Stomach (tissue), 8 donors: ENCODE measurements at regions not wholly inside any gene's neighbourhood (a gene's known extent, or its start where the extent isn't known, plus 50 kb on each side); places are given as distances from the start of the nearest gene placed in this dataset.

ENCODE experiments used
- DNase-seq, 2 donors: peaks; one replicate each; pipeline versions ENCODE4 v3.0.0 to v3.0.0-alpha.2; 2013 to 2019
- H3K27ac ChIP-seq, 5 donors: fragments of 200-600 bp in 4 of 5; sonication (generic) in 4 of 5; one replicate each; pipeline ENCODE4 v1.5.1; 2013 to 2019; ENCODE audit warnings: mild to moderate bottlenecking in 1 of 5, moderate library complexity in 1 of 5
- H3K27me3 ChIP-seq, 3 donors: fragments of 200-600 bp; sonication (generic); one replicate each; pipeline ENCODE4 v1.5.1; 2017 to 2019; ENCODE audit warnings: mixed run types in 1 of 3
- H3K36me3 ChIP-seq, 4 donors: fragments of 200-600 bp; sonication (generic); 1 replicate in 3 of 4; 2 replicates in 1 of 4; pipeline ENCODE4 v1.5.1; 2016 to 2019
- H3K4me1 ChIP-seq, 4 donors: fragments of 200-600 bp; sonication (generic); one replicate each; pipeline ENCODE4 v1.5.1; 2016 to 2019
- H3K4me3 ChIP-seq, 4 donors: fragments of 200-600 bp; sonication (generic) in 3 of 4; one replicate each; pipeline ENCODE4 v1.5.1; 2016 to 2019; ENCODE audit warnings: mild to moderate bottlenecking in 1 of 4
- H3K9me3 ChIP-seq, 4 donors: fragments of 200-600 bp; sonication (generic); one replicate each; pipeline ENCODE4 v1.5.1; 2016 to 2019
- CTCF ChIP-seq, 7 experiments: fragments of 450-650 bp in 4 of 7; fragments of 200-600 bp in 3 of 7; sonication (generic) in 3 of 7; IDR thresholded peaks; one replicate each; pipeline ENCODE4 v1.5.1; 2016 to 2019; ENCODE audit warnings: antibody characterized with exemption in 7 of 7, control low read depth in 2 of 7, mild to moderate bottlenecking in 1 of 7
- EP300 ChIP-seq: sonication (generic); formaldehyde crosslinking; IDR thresholded peaks from one replicate; pipeline ENCODE4 v1.6.1; 2017; ENCODE audit warnings: antibody characterized with exemption
- POLR2A ChIP-seq, 4 donors: fragments of 450-650 bp; IDR thresholded peaks; one replicate each; pipeline ENCODE4 v1.6.1; 2016; ENCODE audit warnings: antibody characterized with exemption in 4 of 4, control low read depth in 2 of 4, mild to moderate bottlenecking in 1 of 4, moderate library complexity in 1 of 4
- POLR2AphosphoS5 ChIP-seq, 3 donors: sonication (generic); formaldehyde crosslinking; IDR thresholded peaks; one replicate each; pipeline ENCODE4 v1.6.1; 2016; ENCODE audit warnings: antibody characterized with exemption in 3 of 3
- WGBS, 5 donors: extraction: QIAGEN DNeasy Blood & Tissue Kit in 3 of 5; methylation state at CpG; one replicate each; pipeline versions ENCODE4 v1.1.5 to v1.1.7; 2013 to 2018; 5-methylcytosine and 5-hydroxymethylcytosine counted together
- intact Hi-C: fragments of 100-400 bp; cut with DNase I; formaldehyde crosslinking; loops from one replicate; pipeline ENCODE4 v1.15.1; 2023; ENCODE audit warnings: low total_unique reads
- donor health status: healthy with polysubstance abuse.
- donor health status: Bipolar disorder and iron deficiency.
- donor health status: healthy.

GRCh38 chr15:96796841-96797240 is 466.3 kb downstream of the NR2F2 start:
- Histone ChIP-seq H3K36me3 (no peaks in the 10 kb centered on the region), H3K4me1 (no peaks in the 10 kb centered on the region), H3K4me3 (no peak overlapping the region), H3K27me3 (no peaks in the 10 kb centered on the region), H3K27ac (no peak overlapping the region), H3K9me3 (no peaks in the 10 kb centered on the region)
- intact Hi-C loops, result no loop called here
- no peak for DNase-seq
- 88 to 94% (median 89%) methylated on average over 11 of the region's 11 CpGs for WGBS, 5 donors
- TF ChIP-seq CTCF (IDR thresholded peaks at IDR 0.05) (no peak), POLR2A (IDR thresholded peaks at IDR 0.05) (no peak), EP300 (no peak), POLR2AphosphoS5 (IDR thresholded peaks at IDR 0.05) (no peak)

- intact Hi-C loops, result no loop called here
Observed at GRCh38 chr15:96801576-96802150, 471.2 kb downstream of the NR2F2 start.

GRCh38 chr15:96802611-96803255 is 472.2 kb downstream of the NR2F2 start:
- no peak for DNase-seq
- WGBS, 5 donors, result 72 to 79% (median 78%) methylated on average over 11 of the region's 11 CpGs
- H3K27ac ChIP-seq, result no peak overlapping the region
- H3K9me3 ChIP-seq, result no peaks in the 10 kb centered on the region
- TF ChIP-seq CTCF (IDR thresholded peaks at IDR 0.05) (no peak), POLR2A (IDR thresholded peaks at IDR 0.05) (no peak), POLR2AphosphoS5 (IDR thresholded peaks at IDR 0.05) (no peak), EP300 (no peak)
- H3K27me3 ChIP-seq, result peaks cover 0 to 3% (median 0%) of the 10 kb centered on the region in 3 donors
- H3K4me1 ChIP-seq, result no peaks in the 10 kb centered on the region
- H3K4me3 ChIP-seq, result no peak overlapping the region
- intact Hi-C loops, result no loop called here
- no peaks in the 10 kb centered on the region for H3K36me3 ChIP-seq

More at GRCh38 chr15:96801576-96802150, 471.2 kb downstream of the NR2F2 start:
- no peak for TF ChIP-seq POLR2A (IDR thresholded peaks at IDR 0.05)
- no peak for TF ChIP-seq EP300
- TF ChIP-seq POLR2AphosphoS5 (IDR thresholded peaks at IDR 0.05), result no peak
- TF ChIP-seq CTCF (IDR thresholded peaks at IDR 0.05), result no peak
- no peaks in the 10 kb centered on the region for H3K9me3 ChIP-seq
- no peak for DNase-seq
- no peaks in the 10 kb centered on the region for H3K4me1 ChIP-seq
- no peak overlapping the region for H3K27ac ChIP-seq
- 70 to 82% (median 74%) methylated on average over 14 of the region's 14 CpGs for WGBS, 5 donors
- H3K36me3 ChIP-seq, result no peaks in the 10 kb centered on the region
- H3K4me3 ChIP-seq, result no peak overlapping the region
- H3K27me3 ChIP-seq, result no peaks in the 10 kb centered on the region

GRCh38 chr15:96804754-96805153 is 474.3 kb downstream of the NR2F2 start:
- TF ChIP-seq EP300 (no peak), CTCF (IDR thresholded peaks at IDR 0.05) (no peak), POLR2A (IDR thresholded peaks at IDR 0.05) (no peak), POLR2AphosphoS5 (IDR thresholded peaks at IDR 0.05) (no peak)
- no peak for DNase-seq
- no peaks in the 10 kb centered on the region for H3K4me1 ChIP-seq
- no peaks in the 10 kb centered on the region for H3K9me3 ChIP-seq
- intact Hi-C loops, result no loop called here
- no peaks in the 10 kb centered on the region for H3K36me3 ChIP-seq
- WGBS, 5 donors, result 64 to 73% (median 67%) methylated on average over 5 of the region's 5 CpGs
- H3K4me3 ChIP-seq, result no peak overlapping the region
- no peak overlapping the region for H3K27ac ChIP-seq
- H3K27me3 ChIP-seq, result peaks cover 0 to 3% (median 0%) of the 10 kb centered on the region in 3 donors
